Kidney (tissue), 13 donors: ENCODE measurements at regions not wholly inside any gene's neighbourhood (a gene's known extent, or its start where the extent isn't known, plus 50 kb on each side); places are given as distances from the start of the nearest gene placed in this dataset.

Source experiments
- DNase-seq, 5 donors: peaks; one replicate each; pipeline ENCODE4 v3.0.0-alpha.2; 2013 to 2020
- FAIRE-seq: peaks from 2 replicates; lab custom pipeline; 2012; peaks lifted over from hg19 to GRCh38; lab: Jason Lieb, UNC
- H3K27ac ChIP-seq, 2 donors: one replicate each; pipeline ENCODE4 v1.7.0; 2013; ENCODE audit warnings: low read depth in 2 of 2, low read length in 2 of 2, inconsistent platforms in 1 of 2
- H3K27me3 ChIP-seq: one replicate; pipeline ENCODE4 v1.7.1; 2013; ENCODE audit warnings: low read length, inconsistent platforms; ENCODE audit not compliant: control insufficient read depth, insufficient read depth
- H3K36me3 ChIP-seq, 3 donors: one replicate each; pipeline versions ENCODE4 v1.7.0 to v1.7.1; 2013; ENCODE audit warnings: low read length in 3 of 3, control low read depth in 1 of 3, inconsistent platforms in 1 of 3; ENCODE audit not compliant: insufficient read depth in 3 of 3, control insufficient read depth in 2 of 3
- H3K4me1 ChIP-seq, 3 donors: one replicate each; pipeline versions ENCODE4 v1.7.0 to v1.7.1; 2013; ENCODE audit warnings: low read length in 3 of 3, inconsistent platforms in 1 of 3, low read depth in 1 of 3; ENCODE audit not compliant: control insufficient read depth in 2 of 3, insufficient read depth in 2 of 3
- H3K4me3 ChIP-seq, 3 donors: one replicate each; pipeline versions ENCODE4 v1.7.0 to v1.8.1; 2013; ENCODE audit warnings: low read length in 3 of 3, control low read depth in 1 of 3, inconsistent platforms in 1 of 3
- H3K9ac ChIP-seq, 3 donors: one replicate each; pipeline versions ENCODE4 v1.7.0 to v1.7.1; 2013; ENCODE audit warnings: low read length in 3 of 3, control low read depth in 1 of 3, inconsistent platforms in 1 of 3
- H3K9me3 ChIP-seq, 3 donors: one replicate each; pipeline versions ENCODE4 v1.7.0 to v1.7.1; 2013; ENCODE audit warnings: low read length in 3 of 3, control low read depth in 1 of 3, inconsistent platforms in 1 of 3; ENCODE audit not compliant: control insufficient read depth in 2 of 3, insufficient read depth in 1 of 3
- CTCF ChIP-seq: IDR thresholded peaks from 3 replicates; pipeline ENCODE4 v1.5.1; 2012; ENCODE audit warnings: mild to moderate bottlenecking, moderate library complexity, borderline replicate concordance; ENCODE audit not compliant: insufficient read depth; ENCODE audit errors: extremely low read depth
- intact Hi-C: fragments of 100-400 bp; cut with DNase I; formaldehyde crosslinking; loops from one replicate; pipeline ENCODE4 v1.11.1; 2022
- donor health status: control.
- donor health status: control.
- donor health status: control.
- donor health status: control.
- donor health status: control.
- donor health status: DM: yes; HTN: yes; CAD: no.
- donor health status: Normal renal cell carcinoma (clear cell type).

DNA sequence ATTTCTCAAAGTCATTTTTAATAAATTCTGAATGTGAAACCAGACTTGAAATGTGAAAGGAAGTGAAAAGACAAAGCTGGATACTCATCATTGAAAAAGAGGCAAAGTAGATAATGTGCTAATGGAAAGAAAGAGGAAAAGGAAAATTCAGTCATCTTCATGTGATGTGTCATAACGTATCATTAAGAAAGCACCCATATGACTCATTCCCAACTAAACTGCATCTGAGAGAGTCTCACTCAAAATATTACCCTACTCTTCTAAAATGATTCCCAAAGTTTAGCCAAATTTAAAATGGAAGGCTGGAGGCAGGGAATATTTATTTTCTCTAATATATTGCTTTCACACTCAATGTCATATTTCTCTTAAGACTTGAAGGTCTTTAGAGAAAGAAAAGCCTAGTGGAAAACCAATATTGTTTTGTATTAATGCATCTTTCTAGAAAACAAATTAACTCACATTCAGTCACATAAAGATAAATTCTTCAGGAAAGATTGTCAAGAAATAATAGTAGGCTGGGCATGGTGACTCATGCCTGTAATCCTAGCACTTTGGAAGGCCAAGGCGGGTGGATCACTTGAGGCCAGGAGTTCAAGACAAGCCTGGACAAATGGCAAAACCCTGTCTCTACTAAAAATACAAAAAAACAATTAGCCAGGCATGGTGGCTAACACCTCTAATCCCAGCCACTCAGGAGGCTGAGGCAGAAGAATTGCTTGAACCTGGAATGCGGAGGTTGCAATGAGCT is 129.9 kb downstream of the SLC30A10 start:
- Histone ChIP-seq H3K4me3 (no peak overlapping the region), H3K36me3 (no peaks in the 10 kb centered on the region), H3K27ac (no peak overlapping the region), H3K4me1 (no peaks in the 10 kb centered on the region), H3K9ac (no peak overlapping the region), H3K9me3 (no peaks in the 10 kb centered on the region), H3K27me3 (no peaks in the 10 kb centered on the region)
- intact Hi-C loops, result no loop called here
- no peak for DNase-seq
- no peak for TF ChIP-seq CTCF
- no peak for FAIRE-seq

DNA sequence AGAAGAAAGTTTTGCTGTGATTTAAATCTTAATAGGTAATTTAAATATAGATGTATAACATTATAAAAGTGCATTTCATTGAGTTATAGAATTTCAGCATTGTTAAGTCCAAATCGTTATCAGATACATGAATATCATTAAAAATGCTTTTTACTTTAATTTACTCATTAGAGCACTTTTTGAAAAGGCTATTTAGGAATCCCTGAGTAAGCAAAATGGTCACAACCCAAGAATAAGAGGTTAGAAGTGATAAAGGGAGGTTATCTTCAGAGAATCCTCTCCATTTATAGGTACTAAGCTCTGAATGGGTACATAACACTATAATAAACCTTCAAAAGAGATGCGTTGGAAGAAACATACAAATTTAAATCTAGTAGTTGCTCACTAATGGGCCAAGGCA is 130.7 kb downstream of the SLC30A10 start:
- TF ChIP-seq CTCF, result no peak
- no peaks in the 10 kb centered on the region for H3K27me3 ChIP-seq
- FAIRE-seq (no peak), DNase-seq (no peak)
- H3K9me3 ChIP-seq, result no peaks in the 10 kb centered on the region
- H3K4me1 ChIP-seq, result no peaks in the 10 kb centered on the region
- H3K27ac ChIP-seq, result no peak overlapping the region
- no peaks in the 10 kb centered on the region for H3K36me3 ChIP-seq
- H3K4me3 ChIP-seq, result no peak overlapping the region
- no peak overlapping the region for H3K9ac ChIP-seq
- intact Hi-C loops, result no loop called here

DNA sequence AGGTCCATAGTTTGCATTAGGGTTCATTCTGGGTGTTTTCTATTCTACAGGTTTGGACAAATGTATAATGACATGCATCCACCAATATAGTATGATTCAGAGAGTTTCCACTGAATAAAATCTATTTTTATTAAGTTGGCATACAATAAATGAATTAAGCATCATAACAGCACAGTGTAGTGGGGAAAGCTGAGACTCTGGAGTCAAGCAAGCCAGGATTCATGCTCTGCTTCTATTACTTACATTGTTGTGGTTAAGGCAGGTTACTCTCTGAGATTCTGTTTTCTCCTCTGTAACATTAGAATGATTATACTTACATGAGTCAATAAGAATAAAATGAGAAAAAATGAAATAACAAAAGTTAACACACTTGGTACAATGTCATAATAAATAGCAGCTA is 131.3 kb downstream of the SLC30A10 start:
- Histone ChIP-seq H3K9ac (no peak overlapping the region), H3K27ac (no peak overlapping the region), H3K4me3 (no peak overlapping the region), H3K4me1 (no peaks in the 10 kb centered on the region), H3K36me3 (no peaks in the 10 kb centered on the region), H3K9me3 (no peaks in the 10 kb centered on the region), H3K27me3 (no peaks in the 10 kb centered on the region)
- FAIRE-seq (no peak), DNase-seq (no peak)
- no peak for TF ChIP-seq CTCF
- intact Hi-C loops, result no loop called here
